ENCODE measurements at regions not wholly inside any gene's neighbourhood (a gene's known extent, or its start where the extent isn't known, plus 50 kb on each side); places are given as distances from the start of the nearest gene placed in this dataset.
A peak's percentile ranks its signal among the peaks of the same experiment; 100 is the strongest.
"Not testable (repeated sequence)": the region's sequence is repeated elsewhere in the genome, so short reads cannot be mapped to it uniquely, and the experiment has no call there.

GRCh38 chr14:30357791-30358190 lies 201.2 kb upstream of the G2E3 start:
- no peak for DNase-seq (ENCODE audit: low read depth, low spot score)

- no peak for DNase-seq (ENCODE audit: low read depth, low spot score)
These were observed 196.4 kb upstream of the G2E3 start for GRCh38 chr14:30362369-30363218.

GRCh38 chr14:30363219-30363880 lies 195.6 kb upstream of the G2E3 start:
- not testable (repeated sequence) for DNase-seq (ENCODE audit: low read depth, low spot score)

GRCh38 chr14:30369502-30370180 lies 189.3 kb upstream of the G2E3 start:
- no peak for DNase-seq (ENCODE audit: low read depth, low spot score)

GRCh38 chr14:30373053-30373452 lies 185.9 kb upstream of the G2E3 start:
- DNase-seq (ENCODE audit: low read depth, low spot score) = no peak

- DNase-seq (ENCODE audit: low read depth, low spot score) = no peak
These were observed 185.4 kb upstream of the G2E3 start for GRCh38 chr14:30373526-30373925.

GRCh38 chr14:30375296-30375892 lies 183.6 kb upstream of the G2E3 start:
- DNase-seq (ENCODE audit: low read depth, low spot score) = peak; percentile 72

GRCh38 chr14:30381861-30382480 lies 177.0 kb upstream of the G2E3 start:
- DNase-seq (ENCODE audit: low read depth, low spot score) = no peak

- DNase-seq (ENCODE audit: low read depth, low spot score) = no peak
These were observed 173.0 kb upstream of the G2E3 start for GRCh38 chr14:30385925-30386324.

GRCh38 chr14:30387871-30388270 lies 171.1 kb upstream of the G2E3 start:
- no peak for DNase-seq (ENCODE audit: low read depth, low spot score)

- DNase-seq (ENCODE audit: low read depth, low spot score) = peak; percentile 88
These were observed 169.7 kb upstream of the G2E3 start for GRCh38 chr14:30389134-30389876.

- DNase-seq (ENCODE audit: low read depth, low spot score) = no peak
These were observed 169.0 kb upstream of the G2E3 start for GRCh38 chr14:30389877-30390385.

GRCh38 chr14:30395065-30395464 lies 163.9 kb upstream of the G2E3 start:
- DNase-seq (ENCODE audit: low read depth, low spot score) = no peak

GRCh38 chr14:30402846-30403245 lies 156.1 kb upstream of the G2E3 start:
- DNase-seq (ENCODE audit: low read depth, low spot score) = no peak

GRCh38 chr14:30403791-30404190 lies 155.2 kb upstream of the G2E3 start:
- no peak for DNase-seq (ENCODE audit: low read depth, low spot score)

- DNase-seq (ENCODE audit: low read depth, low spot score) = not testable (repeated sequence)
These were observed 149.4 kb upstream of the G2E3 start for GRCh38 chr14:30409508-30410015.

- DNase-seq (ENCODE audit: low read depth, low spot score) = no peak
These were observed 148.0 kb upstream of the G2E3 start for GRCh38 chr14:30410986-30411385.

GRCh38 chr14:30413184-30413583 lies 145.8 kb upstream of the G2E3 start:
- not testable (repeated sequence) for DNase-seq (ENCODE audit: low read depth, low spot score)

GRCh38 chr14:30417121-30417520 lies 141.8 kb upstream of the G2E3 start:
- DNase-seq (ENCODE audit: low read depth, low spot score) = no peak

GRCh38 chr14:30417999-30418398 lies 141.0 kb upstream of the G2E3 start:
- no peak for DNase-seq (ENCODE audit: low read depth, low spot score)

Measured in astrocyte of the hippocampus (primary cell).